ENCODE measurements at regions not wholly inside any gene's neighbourhood (a gene's known extent, or its start where the extent isn't known, plus 50 kb on each side); places are given as distances from the start of the nearest gene placed in this dataset.

DNA sequence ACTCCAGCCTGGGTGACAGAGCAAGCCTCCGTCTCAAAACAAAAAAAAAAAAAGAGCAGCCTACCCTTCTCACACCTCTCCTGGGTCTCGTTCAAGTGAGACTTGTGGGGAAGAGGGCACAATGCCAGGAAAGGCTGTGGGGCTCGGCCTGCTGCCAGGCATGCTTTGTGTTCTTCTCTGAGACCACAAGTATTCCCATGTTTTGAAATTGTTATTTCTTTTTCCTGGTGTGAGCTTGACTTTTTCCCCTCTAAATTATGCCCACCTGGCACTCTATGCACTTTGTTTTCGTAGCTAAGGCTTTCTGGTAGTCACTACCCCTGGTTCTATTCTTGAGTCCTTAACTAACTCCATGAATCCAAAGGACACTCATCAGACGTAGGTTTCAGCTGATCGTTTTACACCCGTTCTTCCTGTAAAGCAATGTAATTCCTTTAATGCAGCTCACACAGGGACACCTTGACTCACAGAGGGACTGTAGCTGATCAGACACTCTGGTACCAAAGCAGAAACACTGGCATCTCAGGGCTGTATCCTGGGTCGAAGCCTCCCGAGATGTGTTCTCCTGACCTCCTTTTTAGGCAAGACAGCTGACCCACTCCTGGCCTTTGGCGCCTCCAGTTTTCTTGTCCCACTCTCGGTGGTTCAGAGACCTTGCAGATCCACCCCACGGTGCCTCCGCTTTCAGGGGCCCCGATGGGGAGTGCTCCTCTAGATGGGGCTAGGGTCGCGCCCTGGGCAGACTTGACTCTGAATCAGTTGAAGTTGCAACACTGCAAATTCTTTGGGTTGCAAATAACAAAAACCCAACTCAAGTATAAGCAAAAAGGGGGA is 193.3 kb upstream of the AGAP1 start:
- ChIA-PET POLR2A (no interaction called here), CTCF (no interaction called here)
- H3K4me3 ChIP-seq (ENCODE audit: control insufficient read depth in 1 of 7, extremely low read depth in 1 of 7, insufficient read depth in 4 of 7, low read depth in 2 of 7, low read length in 6 of 7) = no peak overlapping the region
- no peak overlapping the region for H3K27ac ChIP-seq (ENCODE audit: insufficient read depth in 1 of 2, low read depth in 1 of 2, low read length in 2 of 2, poor library complexity in 1 of 2, severe bottlenecking in 2 of 2)
- 69% methylated on average over 15 of the region's 16 CpGs for WGBS (ENCODE audit: insufficient coverage)
- DNase-seq = no peak
- H3K4me1 ChIP-seq (ENCODE audit: control extremely low read depth in 1 of 4, control insufficient read depth in 4 of 4, insufficient read depth in 4 of 4, low read length in 3 of 4) = no peaks in the 10 kb centered on the region
- peaks cover 0 to 7% (median 0%) of the 10 kb centered on the region in 5 experiments for H3K9me3 ChIP-seq (ENCODE audit: control extremely low read depth in 1 of 5, control insufficient read depth in 4 of 5, insufficient read depth in 2 of 5, low read depth in 1 of 5, low read length in 4 of 5)
- H3K27me3 ChIP-seq (replicated peaks in 2 of 5; ENCODE audit: control insufficient read depth in 4 of 5, insufficient read depth in 5 of 5, low read length in 4 of 5) = peaks cover 3 to 53% (median 16%) of the 10 kb centered on the region in 5 experiments
- no peaks in the 10 kb centered on the region for H3K36me3 ChIP-seq (ENCODE audit: control insufficient read depth in 4 of 4, insufficient read depth in 4 of 4, low read length in 3 of 4)

DNA sequence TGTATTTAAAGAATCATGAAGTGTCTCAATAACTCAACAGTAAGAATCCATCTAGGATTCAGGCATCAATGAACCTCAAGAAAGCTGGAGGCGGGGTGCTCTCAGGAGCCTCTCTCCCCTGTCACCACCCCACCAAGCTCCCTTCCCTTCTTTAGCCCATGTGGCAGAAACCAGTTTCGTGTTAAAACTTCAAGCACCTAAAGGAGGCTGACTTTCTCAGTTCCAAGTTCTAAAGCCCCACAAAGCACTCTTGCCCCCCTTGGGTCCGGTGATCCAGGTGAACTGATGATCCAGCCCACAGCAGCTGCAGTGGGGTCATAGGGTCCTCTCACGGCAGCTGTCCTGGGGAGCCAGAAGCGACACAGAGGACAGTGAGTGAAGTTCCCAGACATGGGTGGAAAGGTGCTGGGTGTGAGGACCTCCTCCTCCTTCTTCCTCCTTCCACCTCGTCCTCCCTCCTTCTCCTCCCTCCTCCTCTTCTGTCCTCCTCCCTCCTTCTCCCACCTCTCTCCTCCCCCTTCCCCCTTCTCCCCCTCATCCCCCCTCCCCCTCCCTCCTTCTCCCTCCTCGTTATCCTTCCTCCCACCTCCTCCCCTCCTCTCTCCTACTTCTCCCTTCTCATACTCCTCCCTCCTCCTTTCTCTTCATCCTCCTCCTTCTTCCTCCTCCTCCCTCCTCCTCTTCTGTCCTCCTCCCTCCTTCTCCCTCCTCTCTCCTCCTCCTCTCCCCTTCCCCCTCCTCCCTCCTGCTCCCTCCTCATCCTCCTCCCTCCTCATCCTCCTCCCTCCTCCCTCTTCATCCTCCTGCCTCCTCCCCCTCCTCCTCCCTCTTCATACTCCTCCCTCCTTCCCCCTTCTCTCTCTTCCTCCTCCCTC is 192.4 kb upstream of the AGAP1 start:
- DNase-seq = no peak
- no peaks in the 10 kb centered on the region for H3K36me3 ChIP-seq (ENCODE audit: control insufficient read depth in 4 of 4, insufficient read depth in 4 of 4, low read length in 3 of 4)
- H3K27ac ChIP-seq (ENCODE audit: insufficient read depth in 1 of 2, low read depth in 1 of 2, low read length in 2 of 2, poor library complexity in 1 of 2, severe bottlenecking in 2 of 2) = no peak overlapping the region
- CTCF ChIA-PET = no interaction called here
- H3K27me3 ChIP-seq (replicated peaks in 2 of 5; ENCODE audit: control insufficient read depth in 4 of 5, insufficient read depth in 5 of 5, low read length in 4 of 5) = peaks cover 3 to 51% (median 16%) of the 10 kb centered on the region in 5 experiments
- no peaks in the 10 kb centered on the region for H3K4me1 ChIP-seq (ENCODE audit: control extremely low read depth in 1 of 4, control insufficient read depth in 4 of 4, insufficient read depth in 4 of 4, low read length in 3 of 4)
- POLR2A ChIA-PET = no interaction called here
- no peak overlapping the region for H3K4me3 ChIP-seq (ENCODE audit: control insufficient read depth in 1 of 7, extremely low read depth in 1 of 7, insufficient read depth in 4 of 7, low read depth in 2 of 7, low read length in 6 of 7)
- 85% methylated on average over 4 of the region's 7 CpGs for WGBS (ENCODE audit: insufficient coverage)
- peaks cover 0 to 12% (median 0%) of the 10 kb centered on the region in 5 experiments for H3K9me3 ChIP-seq (ENCODE audit: control extremely low read depth in 1 of 5, control insufficient read depth in 4 of 5, insufficient read depth in 2 of 5, low read depth in 1 of 5, low read length in 4 of 5)

DNA sequence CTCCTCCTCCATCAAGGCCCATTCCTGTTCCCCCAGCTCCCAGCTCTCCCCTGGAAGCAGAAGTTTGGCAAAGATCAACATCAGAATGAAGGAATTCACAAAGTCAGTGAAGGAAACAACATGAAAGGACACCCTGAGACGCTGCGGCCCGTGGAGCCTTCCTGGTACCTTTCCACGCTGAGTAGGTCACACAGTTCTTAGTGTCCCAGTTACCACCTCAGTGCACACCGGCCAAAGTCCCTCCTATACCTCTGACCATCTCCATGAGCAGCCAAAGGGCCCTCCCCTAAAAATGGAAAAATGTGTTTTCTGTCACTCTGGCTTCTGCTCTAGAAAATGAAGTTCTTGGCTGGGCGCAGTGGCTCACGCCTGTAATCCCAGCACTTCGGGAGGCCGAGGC is 191.6 kb upstream of the AGAP1 start:
- 91% methylated on average over 9 of the region's 9 CpGs for WGBS (ENCODE audit: insufficient coverage)
- Histone ChIP-seq H3K4me1 (ENCODE audit: control extremely low read depth in 1 of 4, control insufficient read depth in 4 of 4, insufficient read depth in 4 of 4, low read length in 3 of 4) (no peaks in the 10 kb centered on the region), H3K27ac (ENCODE audit: insufficient read depth in 1 of 2, low read depth in 1 of 2, low read length in 2 of 2, poor library complexity in 1 of 2, severe bottlenecking in 2 of 2) (no peak overlapping the region), H3K36me3 (ENCODE audit: control insufficient read depth in 4 of 4, insufficient read depth in 4 of 4, low read length in 3 of 4) (no peaks in the 10 kb centered on the region), H3K4me3 (ENCODE audit: control insufficient read depth in 1 of 7, extremely low read depth in 1 of 7, insufficient read depth in 4 of 7, low read depth in 2 of 7, low read length in 6 of 7) (no peak overlapping the region), H3K9me3 (ENCODE audit: control extremely low read depth in 1 of 5, control insufficient read depth in 4 of 5, insufficient read depth in 2 of 5, low read depth in 1 of 5, low read length in 4 of 5) (peaks cover 0 to 10% (median 0%) of the 10 kb centered on the region in 5 experiments), H3K27me3 (replicated peaks in 2 of 5; ENCODE audit: control insufficient read depth in 4 of 5, insufficient read depth in 5 of 5, low read length in 4 of 5) (peaks cover 0 to 51% (median 16%) of the 10 kb centered on the region in 5 experiments)
- ChIA-PET CTCF (no interaction called here), POLR2A (no interaction called here)
- DNase-seq = no peak

- ChIA-PET POLR2A (no interaction called here), CTCF (no interaction called here)
- peaks cover 0 to 10% (median 0%) of the 10 kb centered on the region in 5 experiments for H3K9me3 ChIP-seq (ENCODE audit: control extremely low read depth in 1 of 5, control insufficient read depth in 4 of 5, insufficient read depth in 2 of 5, low read depth in 1 of 5, low read length in 4 of 5)
- H3K27ac ChIP-seq (ENCODE audit: insufficient read depth in 1 of 2, low read depth in 1 of 2, low read length in 2 of 2, poor library complexity in 1 of 2, severe bottlenecking in 2 of 2) = no peak overlapping the region
- no peak overlapping the region for H3K4me3 ChIP-seq (ENCODE audit: control insufficient read depth in 1 of 7, extremely low read depth in 1 of 7, insufficient read depth in 4 of 7, low read depth in 2 of 7, low read length in 6 of 7)
- H3K36me3 ChIP-seq (ENCODE audit: control insufficient read depth in 4 of 4, insufficient read depth in 4 of 4, low read length in 3 of 4) = no peaks in the 10 kb centered on the region
- H3K4me1 ChIP-seq (ENCODE audit: control extremely low read depth in 1 of 4, control insufficient read depth in 4 of 4, insufficient read depth in 4 of 4, low read length in 3 of 4) = no peaks in the 10 kb centered on the region
- no peak for DNase-seq
- WGBS (ENCODE audit: insufficient coverage) = 80% methylated on average over 18 of the region's 18 CpGs
- H3K27me3 ChIP-seq (replicated peaks in 2 of 5; ENCODE audit: control insufficient read depth in 4 of 5, insufficient read depth in 5 of 5, low read length in 4 of 5) = peaks cover 0 to 50% (median 11%) of the 10 kb centered on the region in 5 experiments
Measured at GRCh38 chr2:235303499-235304291, 190.1 kb upstream of the AGAP1 start.

DNA sequence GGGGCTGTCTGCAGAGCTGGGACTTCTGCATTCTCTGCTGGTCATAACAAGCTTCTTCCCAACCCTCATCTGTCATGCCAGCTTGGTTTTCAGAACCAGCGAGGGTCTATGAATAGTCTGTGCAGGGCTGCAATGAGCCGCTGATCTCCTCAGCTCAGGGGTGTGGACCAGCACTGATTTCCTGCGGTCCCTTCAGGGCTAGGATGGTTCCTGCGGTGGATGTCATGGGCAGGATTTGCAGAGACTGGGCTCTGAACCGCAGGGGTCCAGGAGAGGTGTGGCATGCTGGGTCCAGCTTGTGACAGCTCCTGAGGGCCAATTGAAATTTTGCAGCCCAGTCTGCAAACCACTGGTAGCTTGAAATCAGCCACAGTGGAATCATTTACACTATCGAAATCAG is 188.2 kb upstream of the AGAP1 start:
- ChIA-PET CTCF (no interaction called here), POLR2A (no interaction called here)
- Histone ChIP-seq H3K9me3 (ENCODE audit: control extremely low read depth in 1 of 5, control insufficient read depth in 4 of 5, insufficient read depth in 2 of 5, low read depth in 1 of 5, low read length in 4 of 5) (peaks cover 0 to 10% (median 0%) of the 10 kb centered on the region in 5 experiments), H3K36me3 (ENCODE audit: control insufficient read depth in 4 of 4, insufficient read depth in 4 of 4, low read length in 3 of 4) (no peaks in the 10 kb centered on the region), H3K4me3 (ENCODE audit: control insufficient read depth in 1 of 7, extremely low read depth in 1 of 7, insufficient read depth in 4 of 7, low read depth in 2 of 7, low read length in 6 of 7) (no peak overlapping the region), H3K27me3 (replicated peaks in 2 of 5; ENCODE audit: control insufficient read depth in 4 of 5, insufficient read depth in 5 of 5, low read length in 4 of 5) (peaks cover 0 to 31% (median 7%) of the 10 kb centered on the region in 5 experiments), H3K4me1 (ENCODE audit: control extremely low read depth in 1 of 4, control insufficient read depth in 4 of 4, insufficient read depth in 4 of 4, low read length in 3 of 4) (no peaks in the 10 kb centered on the region), H3K27ac (ENCODE audit: insufficient read depth in 1 of 2, low read depth in 1 of 2, low read length in 2 of 2, poor library complexity in 1 of 2, severe bottlenecking in 2 of 2) (no peak overlapping the region)
- no peak for DNase-seq
- 89% methylated on average over 3 of the region's 6 CpGs for WGBS (ENCODE audit: insufficient coverage)

GRCh38 chr2:235311044-235311443 is 182.8 kb upstream of the AGAP1 start:
- H3K4me3 ChIP-seq (ENCODE audit: control insufficient read depth in 1 of 7, extremely low read depth in 1 of 7, insufficient read depth in 4 of 7, low read depth in 2 of 7, low read length in 6 of 7) = no peak overlapping the region
- ChIA-PET POLR2A (no interaction called here), CTCF (no interaction called here)
- H3K9me3 ChIP-seq (ENCODE audit: control extremely low read depth in 1 of 5, control insufficient read depth in 4 of 5, insufficient read depth in 2 of 5, low read depth in 1 of 5, low read length in 4 of 5) = peaks cover 0 to 7% (median 0%) of the 10 kb centered on the region in 5 experiments
- no peaks in the 10 kb centered on the region for H3K4me1 ChIP-seq (ENCODE audit: control extremely low read depth in 1 of 4, control insufficient read depth in 4 of 4, insufficient read depth in 4 of 4, low read length in 3 of 4)
- no peak for DNase-seq
- H3K36me3 ChIP-seq (ENCODE audit: control insufficient read depth in 4 of 4, insufficient read depth in 4 of 4, low read length in 3 of 4) = no peaks in the 10 kb centered on the region
- 95% methylated on average over 4 of the region's 4 CpGs for WGBS (ENCODE audit: insufficient coverage)
- no peak overlapping the region for H3K27ac ChIP-seq (ENCODE audit: insufficient read depth in 1 of 2, low read depth in 1 of 2, low read length in 2 of 2, poor library complexity in 1 of 2, severe bottlenecking in 2 of 2)
- peaks cover 0 to 23% (median 6%) of the 10 kb centered on the region in 5 experiments for H3K27me3 ChIP-seq (replicated peaks in 2 of 5; ENCODE audit: control insufficient read depth in 4 of 5, insufficient read depth in 5 of 5, low read length in 4 of 5)

All from common myeloid progenitor, CD34-positive (primary cell).